HL-60/S4 (cell line): ENCODE measurements at regions not wholly inside any gene's neighbourhood (a gene's known extent, or its start where the extent isn't known, plus 50 kb on each side); places are given as distances from the start of the nearest gene placed in this dataset.

Source experiments
- in situ Hi-C: fragments of 300-500 bp; cut with MboI; formaldehyde crosslinking; loops from 2 replicates; pipeline ENCODE4 v1.14.3; 2022; ENCODE audit warnings: low sequenced_read_pairs

GRCh38 chr6:25061289-25061936, 125.7 kb upstream of the RIPOR2 start:
- in situ Hi-C loops = no loop called here

- in situ Hi-C loops = no loop called here
These were observed 126.5 kb upstream of the RIPOR2 start for GRCh38 chr6:25062070-25062811.

- in situ Hi-C loops = no loop called here
These were observed 128.2 kb upstream of the RIPOR2 start for GRCh38 chr6:25064006-25064405.

- in situ Hi-C loops = no loop called here
These were observed 129.9 kb upstream of the RIPOR2 start for GRCh38 chr6:25065666-25066065.

GRCh38 chr6:25066593-25066992, 130.8 kb upstream of the RIPOR2 start:
- in situ Hi-C loops = no loop called here

GRCh38 chr6:25068866-25069265, 133.1 kb upstream of the RIPOR2 start:
- in situ Hi-C loops = no loop called here

- in situ Hi-C loops = no loop called here
These were observed 135.0 kb upstream of the RIPOR2 start for GRCh38 chr6:25070547-25071366.

- in situ Hi-C loops = no loop called here
These were observed 142.4 kb upstream of the RIPOR2 start for GRCh38 chr6:25078141-25078540.

GRCh38 chr6:25083784-25084507, 148.2 kb upstream of the RIPOR2 start:
- in situ Hi-C loops = no loop called here

- in situ Hi-C loops = no loop called here
These were observed 148.7 kb upstream of the RIPOR2 start for GRCh38 chr6:25084508-25084833.

GRCh38 chr6:25085756-25086155, 150.0 kb upstream of the RIPOR2 start:
- in situ Hi-C loops = no loop called here

- in situ Hi-C loops = no loop called here
These were observed 150.8 kb upstream of the RIPOR2 start for GRCh38 chr6:25086500-25087091.

GRCh38 chr6:25088513-25088912, 152.8 kb upstream of the RIPOR2 start:
- in situ Hi-C loops = no loop called here

GRCh38 chr6:25089442-25089841, 153.7 kb upstream of the RIPOR2 start:
- in situ Hi-C loops = no loop called here

- in situ Hi-C loops = no loop called here
These were observed 159.0 kb upstream of the RIPOR2 start for GRCh38 chr6:25094726-25095125.

GRCh38 chr6:25100288-25100687, 164.5 kb upstream of the RIPOR2 start:
- in situ Hi-C loops = no loop called here

- in situ Hi-C loops = no loop called here
These were observed 167.8 kb upstream of the RIPOR2 start for GRCh38 chr6:25103603-25104002.

GRCh38 chr6:25105070-25105925, 169.5 kb upstream of the RIPOR2 start:
- in situ Hi-C loops = no loop called here

- in situ Hi-C loops = no loop called here
These were observed 171.5 kb upstream of the RIPOR2 start for GRCh38 chr6:25107218-25107617.

GRCh38 chr6:25111782-25112181, 167.4 kb upstream of the CARMIL1 start:
- in situ Hi-C loops = no loop called here
